ENCODE measurements at regions not wholly inside any gene's neighbourhood (a gene's known extent, or its start where the extent isn't known, plus 50 kb on each side); places are given as distances from the start of the nearest gene placed in this dataset.

DNA sequence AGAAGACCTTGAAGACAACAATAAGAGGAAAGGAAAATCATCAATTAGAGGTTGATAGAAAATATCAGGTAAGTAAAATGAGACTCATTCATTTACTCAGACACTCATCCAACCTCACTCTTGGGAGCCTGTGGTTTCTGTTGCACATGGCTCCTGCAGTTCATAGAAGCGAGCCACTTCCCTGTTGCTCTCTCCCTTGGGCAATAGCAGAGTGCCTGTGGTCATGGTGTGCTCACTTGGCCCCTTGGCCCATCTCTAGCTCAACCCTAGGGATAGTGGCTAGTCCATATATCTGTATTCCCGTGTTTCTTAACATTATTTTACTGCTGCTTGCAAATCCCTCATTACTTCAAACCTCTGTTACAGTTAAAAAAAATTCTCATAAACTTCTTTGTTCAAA is 368.6 kb downstream of the PTPRC start:
- TF ChIP-seq, protein P1, sequence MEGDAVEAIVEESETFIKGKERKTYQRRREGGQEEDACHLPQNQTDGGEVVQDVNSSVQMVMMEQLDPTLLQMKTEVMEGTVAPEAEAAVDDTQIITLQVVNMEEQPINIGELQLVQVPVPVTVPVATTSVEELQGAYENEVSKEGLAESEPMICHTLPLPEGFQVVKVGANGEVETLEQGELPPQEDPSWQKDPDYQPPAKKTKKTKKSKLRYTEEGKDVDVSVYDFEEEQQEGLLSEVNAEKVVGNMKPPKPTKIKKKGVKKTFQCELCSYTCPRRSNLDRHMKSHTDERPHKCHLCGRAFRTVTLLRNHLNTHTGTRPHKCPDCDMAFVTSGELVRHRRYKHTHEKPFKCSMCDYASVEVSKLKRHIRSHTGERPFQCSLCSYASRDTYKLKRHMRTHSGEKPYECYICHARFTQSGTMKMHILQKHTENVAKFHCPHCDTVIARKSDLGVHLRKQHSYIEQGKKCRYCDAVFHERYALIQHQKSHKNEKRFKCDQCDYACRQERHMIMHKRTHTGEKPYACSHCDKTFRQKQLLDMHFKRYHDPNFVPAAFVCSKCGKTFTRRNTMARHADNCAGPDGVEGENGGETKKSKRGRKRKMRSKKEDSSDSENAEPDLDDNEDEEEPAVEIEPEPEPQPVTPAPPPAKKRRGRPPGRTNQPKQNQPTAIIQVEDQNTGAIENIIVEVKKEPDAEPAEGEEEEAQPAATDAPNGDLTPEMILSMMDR (IDR thresholded peaks at IDR 0.05), result no peak
- TF ChIP-seq POLR2A (IDR thresholded peaks at IDR 0.05), result no peak

All from thyroid gland (tissue), 4 donors.